HG03354 (cell line): ENCODE measurements at regions not wholly inside any gene's neighbourhood (a gene's known extent, or its start where the extent isn't known, plus 50 kb on each side); places are given as distances from the start of the nearest gene placed in this dataset.
"Not testable (repeated sequence)": the region's sequence is repeated elsewhere in the genome, so short reads cannot be mapped to it uniquely, and the experiment has no call there.

Experiments used
- ATAC-seq: cut with Tn5 transposase; IDR thresholded peaks from one replicate; pipeline ENCODE4 v1.9.1; 2021; ENCODE audit warnings: mild to moderate bottlenecking; ENCODE audit not compliant: unreplicated experiment, poor library complexity, severe bottlenecking

- no peak for ATAC-seq
Observed at GRCh38 chr18:38571651-38572050, 1006.1 kb upstream of the CELF4 start.

- no peak for ATAC-seq
Observed at GRCh38 chr18:38565513-38565912, 999.9 kb upstream of the CELF4 start.

- no peak for ATAC-seq
Observed at GRCh38 chr18:38563396-38563980, 997.9 kb upstream of the CELF4 start.

- ATAC-seq, result no peak
Observed at GRCh38 chr18:38557006-38557405, 991.4 kb upstream of the CELF4 start.

GRCh38 chr18:38552732-38553321 lies 987.2 kb upstream of the CELF4 start:
- no peak for ATAC-seq

GRCh38 chr18:38551881-38552280 lies 986.3 kb upstream of the CELF4 start:
- ATAC-seq, result no peak

- no peak for ATAC-seq
Observed at GRCh38 chr18:38545071-38545470, 979.5 kb upstream of the CELF4 start.

GRCh38 chr18:38539856-38540255 lies 974.3 kb upstream of the CELF4 start:
- ATAC-seq, result no peak

GRCh38 chr18:38539371-38539770 lies 973.8 kb upstream of the CELF4 start:
- no peak for ATAC-seq

GRCh38 chr18:38534073-38534472 lies 968.5 kb upstream of the CELF4 start:
- no peak for ATAC-seq

- no peak for ATAC-seq
Observed at GRCh38 chr18:38526922-38527321, 961.3 kb upstream of the CELF4 start.

- ATAC-seq, result no peak
Observed at GRCh38 chr18:38525039-38525438, 959.4 kb upstream of the CELF4 start.

GRCh38 chr18:38520786-38521185 lies 955.2 kb upstream of the CELF4 start:
- ATAC-seq, result no peak

- no peak for ATAC-seq
Observed at GRCh38 chr18:38502539-38502938, 936.9 kb upstream of the CELF4 start.

- ATAC-seq, result no peak
Observed at GRCh38 chr18:38497266-38497665, 931.7 kb upstream of the CELF4 start.

- ATAC-seq, result no peak
Observed at GRCh38 chr18:38496222-38496793, 930.7 kb upstream of the CELF4 start.

- no peak for ATAC-seq
Observed at GRCh38 chr18:38494065-38494464, 928.5 kb upstream of the CELF4 start.

- no peak for ATAC-seq
Observed at GRCh38 chr18:38491195-38491594, 925.6 kb upstream of the CELF4 start.

- ATAC-seq, result not testable (repeated sequence)
Observed at GRCh38 chr18:38489721-38490120, 924.1 kb upstream of the CELF4 start.

- no peak for ATAC-seq
Observed at GRCh38 chr18:38487521-38487920, 921.9 kb upstream of the CELF4 start.

GRCh38 chr18:38483326-38483725 lies 917.7 kb upstream of the CELF4 start:
- ATAC-seq, result no peak

GRCh38 chr18:38481576-38481975 lies 916.0 kb upstream of the CELF4 start:
- no peak for ATAC-seq
